ENCODE measurements at regions not wholly inside any gene's neighbourhood (a gene's known extent, or its start where the extent isn't known, plus 50 kb on each side); places are given as distances from the start of the nearest gene placed in this dataset.

GRCh38 chr4:179248821-179249220 lies 1806.6 kb upstream of the AGA start:
- no peaks in the 10 kb centered on the region for H3K27me3 Mint-ChIP-seq
- no peaks in the 10 kb centered on the region for H3K4me1 Mint-ChIP-seq (ENCODE audit: low read depth)
- no peak for DNase-seq (ENCODE audit: low spot score, unreplicated experiment)
- TF ChIP-seq CTCF (IDR thresholded peaks at IDR 0.05; ENCODE audit: unreplicated experiment): no peak
- no peaks in the 10 kb centered on the region for H3K9me3 Mint-ChIP-seq (ENCODE audit: low read depth)
- H3K36me3 Mint-ChIP-seq (ENCODE audit: insufficient read depth): no peaks in the 10 kb centered on the region
- H3K27ac Mint-ChIP-seq: no peak overlapping the region
- H3K4me3 Mint-ChIP-seq (ENCODE audit: low read depth): no peak overlapping the region

GRCh38 chr4:179268791-179269190 lies 1826.6 kb upstream of the AGA start:
- Mint-ChIP-seq H3K27me3 (no peaks in the 10 kb centered on the region), H3K36me3 (ENCODE audit: insufficient read depth) (no peaks in the 10 kb centered on the region), H3K27ac (no peak overlapping the region)

GRCh38 chr4:179272282-179272681 lies 1830.0 kb upstream of the AGA start:
- TF ChIP-seq CTCF (IDR thresholded peaks at IDR 0.05; ENCODE audit: unreplicated experiment): no peak
- H3K27ac Mint-ChIP-seq: no peak overlapping the region
- H3K27me3 Mint-ChIP-seq: no peaks in the 10 kb centered on the region
- DNase-seq (ENCODE audit: low spot score, unreplicated experiment): no peak
- no peaks in the 10 kb centered on the region for H3K4me1 Mint-ChIP-seq (ENCODE audit: low read depth)
- H3K4me3 Mint-ChIP-seq (ENCODE audit: low read depth): no peak overlapping the region
- no peaks in the 10 kb centered on the region for H3K36me3 Mint-ChIP-seq (ENCODE audit: insufficient read depth)
- no peaks in the 10 kb centered on the region for H3K9me3 Mint-ChIP-seq (ENCODE audit: low read depth)

More at GRCh38 chr4:179268791-179269190, 1826.6 kb upstream of the AGA start:
- DNase-seq (ENCODE audit: low spot score, unreplicated experiment): no peak
- no peak overlapping the region for H3K4me3 Mint-ChIP-seq (ENCODE audit: low read depth)
- TF ChIP-seq CTCF (IDR thresholded peaks at IDR 0.05; ENCODE audit: unreplicated experiment): no peak
- H3K9me3 Mint-ChIP-seq (ENCODE audit: low read depth): peaks cover 9% of the 10 kb centered on the region
- no peaks in the 10 kb centered on the region for H3K4me1 Mint-ChIP-seq (ENCODE audit: low read depth)

GRCh38 chr4:179278647-179279046 lies 1836.4 kb upstream of the AGA start:
- H3K36me3 Mint-ChIP-seq (ENCODE audit: insufficient read depth): no peaks in the 10 kb centered on the region
- H3K4me3 Mint-ChIP-seq (ENCODE audit: low read depth): no peak overlapping the region
- TF ChIP-seq CTCF (IDR thresholded peaks at IDR 0.05; ENCODE audit: unreplicated experiment): no peak
- no peaks in the 10 kb centered on the region for H3K4me1 Mint-ChIP-seq (ENCODE audit: low read depth)
- no peaks in the 10 kb centered on the region for H3K9me3 Mint-ChIP-seq (ENCODE audit: low read depth)
- H3K27ac Mint-ChIP-seq: no peak overlapping the region
- no peak for DNase-seq (ENCODE audit: low spot score, unreplicated experiment)
- no peaks in the 10 kb centered on the region for H3K27me3 Mint-ChIP-seq

GRCh38 chr4:179285696-179286095 lies 1843.5 kb upstream of the AGA start:
- Mint-ChIP-seq H3K27me3 (no peaks in the 10 kb centered on the region), H3K36me3 (ENCODE audit: insufficient read depth) (no peaks in the 10 kb centered on the region), H3K4me3 (ENCODE audit: low read depth) (no peak overlapping the region), H3K27ac (peak overlapping the region; percentile 25), H3K9me3 (ENCODE audit: low read depth) (no peaks in the 10 kb centered on the region), H3K4me1 (ENCODE audit: low read depth) (peaks cover 5% of the 10 kb centered on the region)
- no peak for DNase-seq (ENCODE audit: low spot score, unreplicated experiment)
- no peak for TF ChIP-seq CTCF (IDR thresholded peaks at IDR 0.05; ENCODE audit: unreplicated experiment)
